ENCODE measurements at regions not wholly inside any gene's neighbourhood (a gene's known extent, or its start where the extent isn't known, plus 50 kb on each side); places are given as distances from the start of the nearest gene placed in this dataset.

GRCh38 chr18:10057401-10057893 lies 143.6 kb downstream of the VAPA start:
- BruUV-seq (replicated peaks) = no TSS peak
- no peaks in the 10 kb centered on the region for H3K79me2 ChIP-seq (ENCODE audit: insufficient read depth, low read length)
- RAD21 ChIA-PET (ENCODE audit: low non-redundant PET in 1 of 2, low total read pairs in 2 of 2, uncharacterized antibody in 2 of 2, unreplicated experiment in 2 of 2) = no interaction called here

More at GRCh38 chr18:10057401-10057893, 143.6 kb downstream of the VAPA start:
- peaks cover 4 to 10% of the 10 kb centered on the region in 2 experiments; a peak in 2 of 4 replicates for H3K4me1 ChIP-seq (ENCODE audit: control insufficient read depth in 1 of 2, insufficient read depth in 2 of 2, low read length in 2 of 2)
- TF ChIP-seq EZH2phosphoT487 (IDR thresholded peaks at IDR 0.05; ENCODE audit: borderline replicate concordance) (no peak), ZBTB33 (IDR thresholded peaks at IDR 0.05; ENCODE audit: extremely low read depth, insufficient replicate concordance, low read length) (no peak), EGR1 (IDR thresholded peaks at IDR 0.05; ENCODE audit: low read depth) (no peak), ZFX (IDR thresholded peaks at IDR 0.05) (no peak), RAD21 (IDR thresholded peaks at IDR 0.05; ENCODE audit: low read depth) (no peak), EZH2 (IDR thresholded peaks at IDR 0.05) (no peak), JUND (IDR thresholded peaks at IDR 0.05) (no peak), CEBPB (IDR thresholded peaks at IDR 0.05; ENCODE audit: low read depth) (no peak), ZNF274 (IDR thresholded peaks at IDR 0.05; ENCODE audit: low read depth, low read length) (no peak), SP1 (IDR thresholded peaks at IDR 0.05; ENCODE audit: low read depth) (no peak), YY1 (IDR thresholded peaks at IDR 0.05; ENCODE audit: extremely low read depth, insufficient replicate concordance, low read depth, low read length) (no peak), SRF (IDR thresholded peaks at IDR 0.05; ENCODE audit: low read depth) (no peak), MAX (IDR thresholded peaks at IDR 0.05) (no peak), FOSL1 (IDR thresholded peaks at IDR 0.05; ENCODE audit: low read depth) (no peak), ELF1 (IDR thresholded peaks at IDR 0.05; ENCODE audit: borderline replicate concordance, low read depth) (no peak), REST (IDR thresholded peaks at IDR 0.05; ENCODE audit: low read depth) (no peak)
- ATAC-seq (no peak), DNase-seq (ENCODE audit: low read depth, low spot score) (no peak)
- H2AFZ ChIP-seq (ENCODE audit: low read depth, low read length, poor library complexity, severe bottlenecking) = no peak overlapping the region
- H3K4me3 ChIP-seq (replicated peaks in 1 of 2; ENCODE audit: low read depth in 1 of 2, low read length in 2 of 2) = no peak overlapping the region
- no peak overlapping the region for H3K27ac ChIP-seq (ENCODE audit: low read depth, low read length)
- H3K4me2 ChIP-seq (ENCODE audit: low read length) = peak overlapping the region; percentile 29
- no peaks in the 10 kb centered on the region for H3K9me2 ChIP-seq (ENCODE audit: insufficient read depth)
- no peaks in the 10 kb centered on the region for H3K9me3 ChIP-seq (ENCODE audit: control insufficient read depth in 1 of 2, insufficient read depth in 1 of 2, low read depth in 1 of 2, low read length in 2 of 2)
- 0 out of 2 replicates have a peak, but pooled peaks cover 8% of the 10 kb centered on the region for H3K27me3 ChIP-seq (ENCODE audit: insufficient read depth, low read length)
- H3K9ac ChIP-seq (ENCODE audit: low read length) = no peak overlapping the region
- POLR2A ChIA-PET = no interaction called here
- no peaks in the 10 kb centered on the region for H4K20me1 ChIP-seq (ENCODE audit: insufficient read depth)
- intact Hi-C loops (cut with micrococcal nuclease) = no loop called here
- CTCF ChIA-PET = no interaction called here
- H3K36me3 ChIP-seq (ENCODE audit: control insufficient read depth in 1 of 2, insufficient read depth in 2 of 2, low read length in 2 of 2) = no peaks in the 10 kb centered on the region

Data from HCT116 (cell line).